ENCODE measurements at regions not wholly inside any gene's neighbourhood (a gene's known extent, or its start where the extent isn't known, plus 50 kb on each side); places are given as distances from the start of the nearest gene placed in this dataset.

DNA sequence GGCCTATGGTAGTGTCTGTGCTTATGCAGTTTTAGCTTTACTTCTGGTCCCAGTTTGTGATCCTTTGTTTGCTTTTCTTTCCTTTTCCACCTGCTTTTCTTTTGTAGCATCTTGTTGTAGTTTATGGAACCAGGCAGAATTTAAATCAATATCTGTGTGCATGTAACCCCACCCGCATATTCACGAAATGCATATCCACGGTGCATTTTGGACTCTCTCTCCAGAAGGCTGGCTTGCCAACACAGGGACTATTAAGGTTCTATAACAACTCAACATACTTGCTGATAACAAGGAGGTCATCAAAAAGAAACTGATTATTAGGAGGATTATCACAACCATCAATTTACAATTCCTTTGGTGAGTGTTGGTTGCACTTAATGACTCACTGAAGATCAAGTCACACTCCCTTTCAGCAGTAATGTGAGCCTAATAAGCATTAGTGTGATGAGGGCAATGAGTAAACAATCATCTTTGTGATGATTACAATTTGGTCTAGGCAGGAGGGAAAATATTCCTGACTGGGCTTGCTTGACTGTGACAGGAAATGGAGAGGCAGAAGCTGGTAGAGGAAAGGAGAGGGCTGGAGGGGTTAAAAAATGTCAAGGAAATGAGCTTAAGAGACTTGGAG lies 378.6 kb downstream of the REEP3 start:
- TF ChIP-seq ISL1 (CRISPR knock-in tag; IDR thresholded peaks at IDR 0.05) (no peak), ARNTL (CRISPR knock-in tag; IDR thresholded peaks at IDR 0.05; ENCODE audit: borderline replicate concordance, low read depth) (no peak), ZNF8 (CRISPR knock-in tag; IDR thresholded peaks at IDR 0.05) (no peak)
- TF ChIP-seq, protein P1, sequence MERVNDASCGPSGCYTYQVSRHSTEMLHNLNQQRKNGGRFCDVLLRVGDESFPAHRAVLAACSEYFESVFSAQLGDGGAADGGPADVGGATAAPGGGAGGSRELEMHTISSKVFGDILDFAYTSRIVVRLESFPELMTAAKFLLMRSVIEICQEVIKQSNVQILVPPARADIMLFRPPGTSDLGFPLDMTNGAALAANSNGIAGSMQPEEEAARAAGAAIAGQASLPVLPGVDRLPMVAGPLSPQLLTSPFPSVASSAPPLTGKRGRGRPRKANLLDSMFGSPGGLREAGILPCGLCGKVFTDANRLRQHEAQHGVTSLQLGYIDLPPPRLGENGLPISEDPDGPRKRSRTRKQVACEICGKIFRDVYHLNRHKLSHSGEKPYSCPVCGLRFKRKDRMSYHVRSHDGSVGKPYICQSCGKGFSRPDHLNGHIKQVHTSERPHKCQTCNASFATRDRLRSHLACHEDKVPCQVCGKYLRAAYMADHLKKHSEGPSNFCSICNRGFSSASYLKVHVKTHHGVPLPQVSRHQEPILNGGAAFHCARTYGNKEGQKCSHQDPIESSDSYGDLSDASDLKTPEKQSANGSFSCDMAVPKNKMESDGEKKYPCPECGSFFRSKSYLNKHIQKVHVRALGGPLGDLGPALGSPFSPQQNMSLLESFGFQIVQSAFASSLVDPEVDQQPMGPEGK (CRISPR knock-in tag; IDR thresholded peaks at IDR 0.05; ENCODE audit: borderline replicate concordance), result no peak
- ATAC-seq, result no peak

DNA sequence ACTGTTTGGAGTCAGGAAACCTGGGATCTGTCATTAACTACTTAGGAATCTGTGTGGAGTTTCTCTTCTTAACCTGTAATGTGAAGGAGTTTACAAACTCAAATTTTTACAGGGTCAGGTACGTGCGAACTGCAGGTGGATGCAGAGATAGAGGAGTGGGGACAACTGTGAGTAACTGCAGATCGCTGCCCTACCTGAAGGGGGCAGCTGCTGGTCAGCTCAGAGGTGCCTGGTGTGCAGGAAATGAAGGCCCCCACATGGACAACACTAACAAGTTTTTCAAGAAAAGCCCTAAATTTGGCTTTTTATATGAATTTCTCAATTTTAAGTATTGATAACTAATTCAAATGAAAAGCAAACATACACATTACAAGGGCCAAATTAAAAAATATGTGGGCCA lies 380.0 kb downstream of the REEP3 start:
- no peak for ATAC-seq
- TF ChIP-seq ZC3H10 (CRISPR knock-in tag; IDR thresholded peaks at IDR 0.05) (no peak), BACH2 (CRISPR knock-in tag; IDR thresholded peaks at IDR 0.05; ENCODE audit: borderline replicate concordance) (no peak), ZNF70 (CRISPR knock-in tag; IDR thresholded peaks at IDR 0.05) (no peak), CSDC2 (CRISPR knock-in tag; IDR thresholded peaks at IDR 0.05) (no peak), PPARA (CRISPR knock-in tag; IDR thresholded peaks at IDR 0.05; ENCODE audit: borderline replicate concordance) (no peak), GLIS3 (CRISPR knock-in tag; IDR thresholded peaks at IDR 0.05) (no peak), TOX (CRISPR knock-in tag; IDR thresholded peaks at IDR 0.05; ENCODE audit: borderline replicate concordance) (no peak), ESRRG (CRISPR knock-in tag; IDR thresholded peaks at IDR 0.05) (no peak), ZNF565 (CRISPR knock-in tag; conservative IDR thresholded peaks at IDR 0.05; ENCODE audit: low read depth) (no peak), OSR1 (CRISPR knock-in tag; IDR thresholded peaks at IDR 0.05) (no peak), CSRNP3 (CRISPR knock-in tag; IDR thresholded peaks at IDR 0.05) (no peak), TCF4 (CRISPR knock-in tag; IDR thresholded peaks at IDR 0.05; ENCODE audit: borderline replicate concordance) (no peak), TSHZ2 (CRISPR knock-in tag; IDR thresholded peaks at IDR 0.05) (no peak), SNAI2 (CRISPR knock-in tag; IDR thresholded peaks at IDR 0.05) (no peak), ISL1 (CRISPR knock-in tag; IDR thresholded peaks at IDR 0.05) (no peak), ZNF8 (CRISPR knock-in tag; IDR thresholded peaks at IDR 0.05) (no peak)
- TF ChIP-seq, protein P1 (CRISPR knock-in tag; IDR thresholded peaks at IDR 0.05; ENCODE audit: borderline replicate concordance), result no peak
- TF ChIP-seq, protein P2, sequence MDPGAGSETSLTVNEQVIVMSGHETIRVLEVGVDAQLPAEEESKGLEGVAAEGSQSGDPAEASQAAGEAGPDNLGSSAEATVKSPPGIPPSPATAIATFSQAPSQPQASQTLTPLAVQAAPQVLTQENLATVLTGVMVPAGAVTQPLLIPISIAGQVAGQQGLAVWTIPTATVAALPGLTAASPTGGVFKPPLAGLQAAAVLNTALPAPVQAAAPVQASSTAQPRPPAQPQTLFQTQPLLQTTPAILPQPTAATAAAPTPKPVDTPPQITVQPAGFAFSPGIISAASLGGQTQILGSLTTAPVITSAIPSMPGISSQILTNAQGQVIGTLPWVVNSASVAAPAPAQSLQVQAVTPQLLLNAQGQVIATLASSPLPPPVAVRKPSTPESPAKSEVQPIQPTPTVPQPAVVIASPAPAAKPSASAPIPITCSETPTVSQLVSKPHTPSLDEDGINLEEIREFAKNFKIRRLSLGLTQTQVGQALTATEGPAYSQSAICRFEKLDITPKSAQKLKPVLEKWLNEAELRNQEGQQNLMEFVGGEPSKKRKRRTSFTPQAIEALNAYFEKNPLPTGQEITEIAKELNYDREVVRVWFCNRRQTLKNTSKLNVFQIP (CRISPR knock-in tag; IDR thresholded peaks at IDR 0.05; ENCODE audit: borderline replicate concordance, low read depth), result no peak

DNA sequence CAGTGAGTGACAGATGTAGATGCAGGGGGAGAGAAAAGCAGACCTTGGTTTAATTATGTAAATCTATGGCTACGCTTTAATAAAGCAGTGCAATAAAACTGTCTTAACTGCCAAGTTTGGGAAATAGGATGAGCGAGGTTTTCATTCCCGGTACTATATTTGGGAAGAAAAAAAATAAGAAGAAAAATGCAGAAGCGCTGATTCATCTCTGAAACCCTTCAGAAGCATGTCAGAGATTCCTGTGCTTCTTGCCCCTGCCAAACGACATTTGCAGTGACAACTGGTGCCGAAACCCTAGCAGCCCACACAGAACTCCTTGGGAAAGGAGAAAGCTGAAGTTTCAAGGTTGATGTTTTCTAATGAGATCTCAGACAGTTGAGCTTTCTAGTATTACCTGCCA lies 380.7 kb downstream of the REEP3 start:
- peak; percentile 26; the same call in 1 of the 3 replicates for ATAC-seq
- TF ChIP-seq ZFP3 (CRISPR knock-in tag; IDR thresholded peaks at IDR 0.05) (no peak), TSHZ2 (CRISPR knock-in tag; IDR thresholded peaks at IDR 0.05) (no peak), ISL1 (CRISPR knock-in tag; IDR thresholded peaks at IDR 0.05) (no peak)
- TF ChIP-seq, protein P3, sequence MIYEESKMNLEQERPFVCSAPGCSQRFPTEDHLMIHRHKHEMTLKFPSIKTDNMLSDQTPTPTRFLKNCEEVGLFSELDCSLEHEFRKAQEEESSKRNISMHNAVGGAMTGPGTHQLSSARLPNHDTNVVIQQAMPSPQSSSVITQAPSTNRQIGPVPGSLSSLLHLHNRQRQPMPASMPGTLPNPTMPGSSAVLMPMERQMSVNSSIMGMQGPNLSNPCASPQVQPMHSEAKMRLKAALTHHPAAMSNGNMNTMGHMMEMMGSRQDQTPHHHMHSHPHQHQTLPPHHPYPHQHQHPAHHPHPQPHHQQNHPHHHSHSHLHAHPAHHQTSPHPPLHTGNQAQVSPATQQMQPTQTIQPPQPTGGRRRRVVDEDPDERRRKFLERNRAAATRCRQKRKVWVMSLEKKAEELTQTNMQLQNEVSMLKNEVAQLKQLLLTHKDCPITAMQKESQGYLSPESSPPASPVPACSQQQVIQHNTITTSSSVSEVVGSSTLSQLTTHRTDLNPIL (CRISPR knock-in tag; IDR thresholded peaks at IDR 0.05; ENCODE audit: low read depth), result no peak
- TF ChIP-seq, protein P1 (CRISPR knock-in tag; IDR thresholded peaks at IDR 0.05; ENCODE audit: borderline replicate concordance), result no peak
